H1 (cell line): ENCODE measurements at regions not wholly inside any gene's neighbourhood (a gene's known extent, or its start where the extent isn't known, plus 50 kb on each side); places are given as distances from the start of the nearest gene placed in this dataset.

ENCODE experiments used
- CTCF ChIA-PET: fragments of 300-600 bp; sonication (Branson Sonifier 250); formaldehyde crosslinking; loops from one replicate; lab custom pipeline; 2021; ENCODE audit not compliant: partially characterized antibody; lab: Charles Lee
- POLR2A ChIA-PET: fragments of 300-600 bp; sonication (Branson Sonifier 250); formaldehyde crosslinking; loops from one replicate; lab custom pipeline; 2021; ENCODE audit warnings: inconsistent platforms; ENCODE audit not compliant: partially characterized antibody; lab: Charles Lee
- DNase-seq, 2 experiments: peaks; one replicate each; pipeline versions ENCODE4 v3.0.0 to v3.0.0-alpha.2; 2010 to 2022; ENCODE audit warnings: low spot score in 2 of 2, low read depth in 1 of 2, mixed read lengths in 1 of 2
- FAIRE-seq: peaks from 2 replicates; lab custom pipeline; 2011; peaks lifted over from hg19 to GRCh38; lab: Jason Lieb, UNC
- H2AFZ ChIP-seq: 2 replicates; pipeline ENCODE4 v1.8.1; 2012; ENCODE audit warnings: low read length, inconsistent platforms
- H2AK5ac ChIP-seq: 2 replicates; pipeline ENCODE4 v1.6.1; 2013; ENCODE audit warnings: low read depth, low read length
- H2BK120ac ChIP-seq: replicated peaks from 2 replicates; pipeline ENCODE3; 2013; ENCODE audit warnings: low read depth, low read length, inconsistent platforms
- H2BK12ac ChIP-seq: 2 replicates; pipeline ENCODE4 v1.6.1; 2013; ENCODE audit warnings: low read depth, low read length
- H2BK15ac ChIP-seq: 2 replicates; pipeline ENCODE4 v1.6.1; 2013; ENCODE audit warnings: low read length
- H2BK20ac ChIP-seq: 2 replicates; pipeline ENCODE4 v1.6.1; 2013; ENCODE audit warnings: low read length
- H2BK5ac ChIP-seq: 2 replicates; pipeline ENCODE4 v1.6.1; 2013; ENCODE audit warnings: low read depth, low read length
- H3K14ac ChIP-seq: 2 replicates; pipeline ENCODE4 v1.6.1; 2013; ENCODE audit warnings: inconsistent platforms; ENCODE audit not compliant: insufficient read length
- H3K18ac ChIP-seq: 2 replicates; pipeline ENCODE4 v1.6.1; 2013; ENCODE audit warnings: low read length; ENCODE audit errors: extremely low read depth
- H3K23ac ChIP-seq: 2 replicates; pipeline ENCODE4 v1.6.1; 2013; ENCODE audit warnings: inconsistent platforms; ENCODE audit not compliant: insufficient read length
- H3K23me2 ChIP-seq: 2 replicates; pipeline ENCODE4 v1.6.1; 2013; ENCODE audit warnings: low read depth, low read length
- H3K27ac ChIP-seq: 2 replicates; pipeline ENCODE4 v1.6.1; 2011; ENCODE audit warnings: low read depth, low read length, inconsistent platforms
- H3K27me3 ChIP-seq, 4 experiments: replicated peaks in 1 of 4; 1 replicate in 1 of 4; 2 replicates in 3 of 4; pipeline versions ENCODE4 v1.6.1 to v1.8.1; 2011 to 2013; ENCODE audit warnings: low read length in 3 of 4, mild to moderate bottlenecking in 3 of 4, inconsistent platforms in 2 of 4, mixed read lengths in 2 of 4, moderate library complexity in 1 of 4; ENCODE audit not compliant: control insufficient read depth in 3 of 4, insufficient read depth in 3 of 4; ENCODE audit errors: extremely low read depth in 1 of 4
- H3K36me3 ChIP-seq, 4 experiments: 2 replicates each; pipeline versions ENCODE4 v1.6.1 to v1.8.1; 2011 to 2013; ENCODE audit warnings: mild to moderate bottlenecking in 4 of 4, low read length in 3 of 4, moderate library complexity in 2 of 4, control low read depth in 1 of 4, inconsistent platforms in 1 of 4; ENCODE audit not compliant: insufficient read depth in 4 of 4, control insufficient read depth in 2 of 4
- H3K4ac ChIP-seq: replicated peaks from 2 replicates; pipeline ENCODE3; 2013; ENCODE audit warnings: low read length, low read depth, mixed read lengths, inconsistent platforms; ENCODE audit not compliant: insufficient read length
- H3K4me1 ChIP-seq, 4 experiments: replicated peaks in 1 of 4; 1 replicate in 1 of 4; 2 replicates in 3 of 4; pipeline versions ENCODE4 v1.6.1 to v1.8.1; 2011 to 2013; ENCODE audit warnings: low read length in 3 of 4, inconsistent platforms in 2 of 4, mixed read lengths in 1 of 4; ENCODE audit not compliant: insufficient read depth in 4 of 4, control insufficient read depth in 3 of 4
- H3K4me2 ChIP-seq, 2 experiments: 2 replicates each; pipeline versions ENCODE4 v1.6.1 to v1.8.1; 2011 to 2013; ENCODE audit warnings: low read depth in 2 of 2, low read length in 2 of 2, control low read depth in 1 of 2, inconsistent platforms in 1 of 2, mild to moderate bottlenecking in 1 of 2; ENCODE audit not compliant: insufficient read depth in 1 of 2
- H3K4me3 ChIP-seq, 4 experiments: fragments of 200-600, 300-600 bp in 1 of 4; sonication (generic), shearing (Covaris generic), sonication (Bioruptor Twin) in 1 of 4; 2 replicates each; pipeline versions ENCODE4 v1.5.1 to v1.8.1; 2011 to 2016; ENCODE audit warnings: low read length in 4 of 4, low read depth in 3 of 4, control low read depth in 2 of 4, inconsistent platforms in 2 of 4, mild to moderate bottlenecking in 2 of 4, mixed read lengths in 1 of 4, moderate library complexity in 1 of 4; ENCODE audit not compliant: insufficient read depth in 2 of 4; ENCODE audit errors: extremely low read depth in 1 of 4
- H3K56ac ChIP-seq: replicated peaks from 2 replicates; pipeline ENCODE3; 2013; ENCODE audit warnings: low read depth, mild to moderate bottlenecking, mixed read lengths, low read length, inconsistent platforms; ENCODE audit not compliant: insufficient read length
- H3K79me1 ChIP-seq: 2 replicates; pipeline ENCODE4 v1.6.1; 2013; ENCODE audit warnings: low read depth, low read length, control low read depth
- H3K79me2 ChIP-seq, 2 experiments: 2 replicates each; pipeline versions ENCODE4 v1.6.1 to v1.8.1; 2012 to 2013; ENCODE audit warnings: low read length in 2 of 2, mild to moderate bottlenecking in 2 of 2, inconsistent platforms in 1 of 2; ENCODE audit not compliant: insufficient read depth in 2 of 2, control insufficient read depth in 1 of 2
- H3K9ac ChIP-seq, 4 experiments: replicated peaks in 1 of 4; 1 replicate in 1 of 4; 2 replicates in 3 of 4; pipeline versions ENCODE4 v1.6.1 to v1.8.1; 2011 to 2013; ENCODE audit warnings: low read depth in 3 of 4, low read length in 3 of 4, control low read depth in 2 of 4, mild to moderate bottlenecking in 2 of 4, moderate library complexity in 2 of 4, inconsistent platforms in 1 of 4; ENCODE audit errors: extremely low read depth in 1 of 4
- H3K9me3 ChIP-seq, 2 experiments: 2 replicates each; pipeline versions ENCODE4 v1.6.1 to v1.8.1; 2012 to 2013; ENCODE audit warnings: mild to moderate bottlenecking in 2 of 2, moderate library complexity in 2 of 2, control low read depth in 1 of 2, inconsistent platforms in 1 of 2, low read depth in 1 of 2, low read length in 1 of 2, mixed read lengths in 1 of 2; ENCODE audit not compliant: insufficient read depth in 2 of 2
- H4K20me1 ChIP-seq, 2 experiments: replicated peaks in 1 of 2; 2 replicates each; pipeline versions ENCODE3 to v1.8.1; 2011 to 2013; ENCODE audit warnings: inconsistent platforms in 2 of 2, low read length in 2 of 2, mild to moderate bottlenecking in 1 of 2; ENCODE audit not compliant: insufficient read depth in 2 of 2, control insufficient read depth in 1 of 2
- H4K5ac ChIP-seq: 2 replicates; pipeline ENCODE4 v1.6.1; 2013; ENCODE audit warnings: low read length, low read depth, mixed read lengths, inconsistent platforms; ENCODE audit not compliant: insufficient read length
- H4K8ac ChIP-seq: 2 replicates; pipeline ENCODE4 v1.8.0; 2013; ENCODE audit warnings: mild to moderate bottlenecking, moderate library complexity, low read length, inconsistent platforms; ENCODE audit not compliant: insufficient read depth; ENCODE audit errors: extremely low read depth
- H4K91ac ChIP-seq: replicated peaks from 2 replicates; pipeline ENCODE3; 2013; ENCODE audit warnings: low read length, mixed read lengths, inconsistent platforms; ENCODE audit not compliant: insufficient read length
- CHD1 ChIP-seq: IDR thresholded peaks from 2 replicates; pipeline ENCODE4 v1.6.1; 2012; ENCODE audit warnings: low read depth, low read length, improper control_type of control experiment
- CHD2 ChIP-seq: IDR thresholded peaks from 2 replicates; pipeline ENCODE4 v1.6.1; 2012; ENCODE audit warnings: low read length, improper control_type of control experiment
- MAFK ChIP-seq: IDR thresholded peaks from 2 replicates; pipeline ENCODE4 v1.6.1; 2012; ENCODE audit warnings: low read depth, mild to moderate bottlenecking, improper control_type of control experiment, low read length
- NRF1 ChIP-seq: IDR thresholded peaks from 2 replicates; pipeline ENCODE4 v1.6.1; 2011; ENCODE audit warnings: mild to moderate bottlenecking, low read depth, low read length, improper control_type of control experiment
- POLR2AphosphoS5 ChIP-seq: IDR thresholded peaks from 2 replicates; pipeline ENCODE4 v1.6.1; 2011; ENCODE audit warnings: low read depth, low read length
- POU5F1 ChIP-seq: IDR thresholded peaks from 2 replicates; pipeline ENCODE4 v1.6.1; 2011; ENCODE audit warnings: low read depth, mild to moderate bottlenecking, low read length, moderate library complexity
- RAD21 ChIP-seq, 2 experiments: IDR thresholded peaks in 1 of 2; conservative IDR thresholded peaks in 1 of 2; 2 replicates each; pipeline ENCODE4 v1.6.1; 2011; ENCODE audit warnings: low read depth in 2 of 2, low read length in 2 of 2, improper control_type of control experiment in 1 of 2, inconsistent platforms in 1 of 2, mild to moderate bottlenecking in 1 of 2, moderate library complexity in 1 of 2
- WGBS, 2 experiments: shearing (Covaris generic) in 1 of 2; methylation state at CpG; one replicate each; pipeline versions ENCODE4 v1.1.6 to v1.1.7; 2013 to 2015; ENCODE audit warnings: low lambda C conversion rate in 2 of 2, mixed read lengths in 2 of 2, inconsistent platforms in 1 of 2, low coverage in 1 of 2, missing lambda C conversion rate in 1 of 2; ENCODE audit not compliant: insufficient replicate concordance in 2 of 2, insufficient coverage in 1 of 2, insufficient read length in 1 of 2; ENCODE audit errors: extremely low coverage in 1 of 2, missing lambda C conversion rate in 1 of 2; 5-methylcytosine and 5-hydroxymethylcytosine counted together

- H3K4me2 ChIP-seq: no peak overlapping the region
- no peak overlapping the region for H3K4ac ChIP-seq
- H2BK15ac ChIP-seq: no peak overlapping the region
- H3K79me1 ChIP-seq: no peaks in the 10 kb centered on the region
- H3K23me2 ChIP-seq: no peaks in the 10 kb centered on the region
- H2BK20ac ChIP-seq: no peak overlapping the region
- ChIA-PET CTCF (interaction anchor here (1.1 kb wide), 1 partner anchor 13 kb away, joined by 3 read pairs; no protein-coding TSS in a partner anchor), POLR2A (no interaction called here)
- no peak overlapping the region for H4K91ac ChIP-seq
- H2AFZ ChIP-seq: no peak overlapping the region
- no peak overlapping the region for H3K18ac ChIP-seq
- H3K27ac ChIP-seq: no peak overlapping the region
- no peak overlapping the region for H2BK120ac ChIP-seq
- no peak overlapping the region for H3K23ac ChIP-seq
- H2BK12ac ChIP-seq: no peak overlapping the region
- FAIRE-seq (no peak), DNase-seq (no peak)
- WGBS, 2 experiments: 76% methylated on average over 11 of the region's 11 CpGs; no CpG with 5 or more reads in 1 of the 2 experiments
- no peak overlapping the region for H3K14ac ChIP-seq
- H3K4me3 ChIP-seq: no peak overlapping the region
- H4K5ac ChIP-seq: no peak overlapping the region
- no peaks in the 10 kb centered on the region; a peak in 1 of 8 replicates for H3K36me3 ChIP-seq
- no peaks in the 10 kb centered on the region for H3K79me2 ChIP-seq
- H4K8ac ChIP-seq: no peak overlapping the region
- TF ChIP-seq CHD2 (no peak), POU5F1 (no peak), RAD21 (IDR thresholded peaks at IDR 0.05 in 1 of 2, conservative IDR thresholded peaks at IDR 0.05 in 1 of 2; ENCODE audit: low read depth in 2 of 2, low read length in 2 of 2) (no peak), POLR2AphosphoS5 (no peak), MAFK (no peak), NRF1 (no peak), CHD1 (no peak)
- H3K9me3 ChIP-seq: no peaks in the 10 kb centered on the region
- no peak overlapping the region for H3K9ac ChIP-seq
- no peak overlapping the region for H3K56ac ChIP-seq
- H4K20me1 ChIP-seq: no peaks in the 10 kb centered on the region
- H3K4me1 ChIP-seq: no peaks in the 10 kb centered on the region
- no peak overlapping the region for H2AK5ac ChIP-seq
- H2BK5ac ChIP-seq: no peak overlapping the region
- H3K27me3 ChIP-seq: no peaks in the 10 kb centered on the region
Observed at GRCh38 chr14:98736701-98737338, 535.2 kb downstream of the BCL11B start.
